ENCODE measurements at regions not wholly inside any gene's neighbourhood (a gene's known extent, or its start where the extent isn't known, plus 50 kb on each side); places are given as distances from the start of the nearest gene placed in this dataset.

- DNase-seq (ENCODE audit: insufficient read length, low spot score, missing footprints) = peak; percentile 4
- TF ChIP-seq CTCF (IDR thresholded peaks at IDR 0.05; ENCODE audit: extremely low read depth, low read depth, low read length) = no peak
- no peak overlapping the region for H3K27ac ChIP-seq (ENCODE audit: low read depth, low read length)
Measured at GRCh38 chr2:13201924-13202323, 485.2 kb downstream of the TRIB2 start.

GRCh38 chr2:13212115-13212514, 495.4 kb downstream of the TRIB2 start:
- Histone ChIP-seq H3K9me3 (ENCODE audit: low read depth, low read length) (no peaks in the 10 kb centered on the region), H3K27ac (ENCODE audit: low read depth, low read length) (no peak overlapping the region), H3K27me3 (ENCODE audit: insufficient read depth, low read length) (no peaks in the 10 kb centered on the region), H3K36me3 (ENCODE audit: insufficient read depth, low read length) (no peaks in the 10 kb centered on the region), H3K79me2 (ENCODE audit: insufficient read depth, low read length) (no peaks in the 10 kb centered on the region), H2AFZ (ENCODE audit: low read length) (no peak overlapping the region), H3K4me2 (ENCODE audit: insufficient read depth, low read length) (no peak overlapping the region), H3K4me1 (ENCODE audit: insufficient read depth, low read length) (no peaks in the 10 kb centered on the region), H3K4me3 (ENCODE audit: insufficient read depth, low read length) (no peak overlapping the region), H4K20me1 (ENCODE audit: insufficient read depth, low read length) (no peaks in the 10 kb centered on the region)
- no peak for TF ChIP-seq CTCF (IDR thresholded peaks at IDR 0.05; ENCODE audit: extremely low read depth, low read depth, low read length)
- DNase-seq (ENCODE audit: insufficient read length, low spot score, missing footprints) = no peak

More at GRCh38 chr2:13201924-13202323, 485.2 kb downstream of the TRIB2 start:
- H3K9me3 ChIP-seq (ENCODE audit: low read depth, low read length) = no peaks in the 10 kb centered on the region
- H3K36me3 ChIP-seq (ENCODE audit: insufficient read depth, low read length) = no peaks in the 10 kb centered on the region
- H3K4me1 ChIP-seq (ENCODE audit: insufficient read depth, low read length) = no peaks in the 10 kb centered on the region
- H4K20me1 ChIP-seq (ENCODE audit: insufficient read depth, low read length) = no peaks in the 10 kb centered on the region
- H3K79me2 ChIP-seq (ENCODE audit: insufficient read depth, low read length) = no peaks in the 10 kb centered on the region
- no peak overlapping the region for H3K4me2 ChIP-seq (ENCODE audit: insufficient read depth, low read length)
- no peak overlapping the region for H2AFZ ChIP-seq (ENCODE audit: low read length)
- H3K27me3 ChIP-seq (ENCODE audit: insufficient read depth, low read length) = no peaks in the 10 kb centered on the region
- H3K4me3 ChIP-seq (ENCODE audit: insufficient read depth, low read length) = no peak overlapping the region

GRCh38 chr2:13218205-13218604, 501.5 kb downstream of the TRIB2 start:
- H3K27ac ChIP-seq (ENCODE audit: low read depth, low read length) = no peak overlapping the region
- no peak overlapping the region for H3K4me2 ChIP-seq (ENCODE audit: insufficient read depth, low read length)
- no peaks in the 10 kb centered on the region for H3K27me3 ChIP-seq (ENCODE audit: insufficient read depth, low read length)
- H3K9me3 ChIP-seq (ENCODE audit: low read depth, low read length) = no peaks in the 10 kb centered on the region
- no peak overlapping the region for H3K4me3 ChIP-seq (ENCODE audit: insufficient read depth, low read length)
- H2AFZ ChIP-seq (ENCODE audit: low read length) = no peak overlapping the region
- no peak for DNase-seq (ENCODE audit: insufficient read length, low spot score, missing footprints)
- no peaks in the 10 kb centered on the region for H3K4me1 ChIP-seq (ENCODE audit: insufficient read depth, low read length)
- H3K36me3 ChIP-seq (ENCODE audit: insufficient read depth, low read length) = no peaks in the 10 kb centered on the region
- no peaks in the 10 kb centered on the region for H4K20me1 ChIP-seq (ENCODE audit: insufficient read depth, low read length)
- no peaks in the 10 kb centered on the region for H3K79me2 ChIP-seq (ENCODE audit: insufficient read depth, low read length)
- no peak for TF ChIP-seq CTCF (IDR thresholded peaks at IDR 0.05; ENCODE audit: extremely low read depth, low read depth, low read length)

GRCh38 chr2:13227578-13227977, 510.8 kb downstream of the TRIB2 start:
- no peak overlapping the region for H2AFZ ChIP-seq (ENCODE audit: low read length)
- H3K4me3 ChIP-seq (ENCODE audit: insufficient read depth, low read length) = no peak overlapping the region
- H3K27me3 ChIP-seq (ENCODE audit: insufficient read depth, low read length) = no peaks in the 10 kb centered on the region
- H3K4me2 ChIP-seq (ENCODE audit: insufficient read depth, low read length) = no peak overlapping the region
- H3K9me3 ChIP-seq (ENCODE audit: low read depth, low read length) = no peaks in the 10 kb centered on the region
- no peak overlapping the region for H3K27ac ChIP-seq (ENCODE audit: low read depth, low read length)
- no peak for DNase-seq (ENCODE audit: insufficient read length, low spot score, missing footprints)
- no peak for TF ChIP-seq CTCF (IDR thresholded peaks at IDR 0.05; ENCODE audit: extremely low read depth, low read depth, low read length)
- no peaks in the 10 kb centered on the region for H3K79me2 ChIP-seq (ENCODE audit: insufficient read depth, low read length)
- no peaks in the 10 kb centered on the region for H3K4me1 ChIP-seq (ENCODE audit: insufficient read depth, low read length)
- H3K36me3 ChIP-seq (ENCODE audit: insufficient read depth, low read length) = no peaks in the 10 kb centered on the region
- no peaks in the 10 kb centered on the region for H4K20me1 ChIP-seq (ENCODE audit: insufficient read depth, low read length)
